SKM-1 (cell line): ENCODE measurements at regions not wholly inside any gene's neighbourhood (a gene's known extent, or its start where the extent isn't known, plus 50 kb on each side); places are given as distances from the start of the nearest gene placed in this dataset.

Source experiments
- DNase-seq: peaks from one replicate; lab custom pipeline; 2025; ENCODE audit not compliant: unreplicated experiment; lab: John Stamatoyannopoulos, UW

- DNase-seq = no peak
Measured at GRCh38 chr14:38139926-38140325, 67.8 kb upstream of the SSTR1 start.

- DNase-seq = no peak
Measured at GRCh38 chr14:38143170-38143569, 64.5 kb upstream of the SSTR1 start.

- DNase-seq = no peak
Measured at GRCh38 chr14:38143659-38144505, 63.8 kb upstream of the SSTR1 start.

GRCh38 chr14:38145142-38145541 is 62.6 kb upstream of the SSTR1 start:
- DNase-seq = no peak

- DNase-seq = no peak
Measured at GRCh38 chr14:38150075-38150474, 57.6 kb upstream of the SSTR1 start.
